Upper lobe of left lung (tissue), 6 donors: ENCODE measurements at regions not wholly inside any gene's neighbourhood (a gene's known extent, or its start where the extent isn't known, plus 50 kb on each side); places are given as distances from the start of the nearest gene placed in this dataset.

Experiments
- ATAC-seq, 2 donors: fragments of 200-7000 bp; cut with Tn5 transposase; one replicate each; pipeline ENCODE4 v1.9.1; 2022; ENCODE audit warnings: mild to moderate bottlenecking in 2 of 2, moderate library complexity in 2 of 2; ENCODE audit not compliant: low FRiP score in 2 of 2
- DNase-seq, 2 donors: peaks; one replicate each; pipeline ENCODE4 v3.0.0-alpha.2; 2019 to 2020
- H3K27ac ChIP-seq, 4 donors: fragments of 200-600 bp; sonication (generic); one replicate each; pipeline ENCODE4 v1.5.1; 2016 to 2019
- H3K27me3 ChIP-seq, 4 donors: fragments of 200-600 bp; sonication (generic); one replicate each; pipeline ENCODE4 v1.5.1; 2017 to 2019
- H3K36me3 ChIP-seq, 4 donors: fragments of 200-600 bp; sonication (generic); one replicate each; pipeline ENCODE4 v1.5.1; 2016 to 2019
- H3K4me1 ChIP-seq, 4 donors: fragments of 200-600 bp; sonication (generic); one replicate each; pipeline ENCODE4 v1.5.1; 2018 to 2019
- H3K4me3 ChIP-seq, 4 donors: fragments of 200-600 bp; sonication (generic); one replicate each; pipeline ENCODE4 v1.5.1; 2017 to 2019; ENCODE audit warnings: mild to moderate bottlenecking in 2 of 4, moderate library complexity in 1 of 4
- H3K9me3 ChIP-seq, 4 donors: fragments of 200-600 bp; sonication (generic); one replicate each; pipeline ENCODE4 v1.5.1; 2018 to 2019
- EP300 ChIP-seq, 4 donors: sonication (generic); formaldehyde crosslinking; IDR thresholded peaks; one replicate each; pipeline ENCODE4 v1.5.1; 2017; ENCODE audit warnings: antibody characterized with exemption in 4 of 4, control low read depth in 2 of 4
- POLR2A ChIP-seq, 4 donors: fragments of 450-650 bp; IDR thresholded peaks; one replicate each; pipeline ENCODE4 v1.5.1; 2016 to 2017; ENCODE audit warnings: antibody characterized with exemption in 4 of 4, mild to moderate bottlenecking in 2 of 4
- POLR2AphosphoS5 ChIP-seq, 2 donors: sonication (generic); formaldehyde crosslinking; IDR thresholded peaks; one replicate each; pipeline ENCODE4 v1.5.1; 2017; ENCODE audit warnings: antibody characterized with exemption in 2 of 2
- WGBS, 2 donors: methylation state at CpG; one replicate each; pipeline ENCODE4 v1.1.5; 2017 to 2018; 5-methylcytosine and 5-hydroxymethylcytosine counted together
- TF ChIP-seq, protein P1 (sequence below), 6 experiments: fragments of 450-650 bp in 4 of 6; fragments of 200-600 bp in 2 of 6; sonication (generic) in 2 of 6; IDR thresholded peaks; one replicate each; pipeline ENCODE4 v1.5.1; 2016 to 2019; ENCODE audit warnings: antibody characterized with exemption in 6 of 6
- donor health status: DM: no; HTN: no; CAD: no; lungs with moderate emphysema.
- donor health status: DM: no; HTN: yes; CAD: no; lungs with severe emphysema.

DNA sequence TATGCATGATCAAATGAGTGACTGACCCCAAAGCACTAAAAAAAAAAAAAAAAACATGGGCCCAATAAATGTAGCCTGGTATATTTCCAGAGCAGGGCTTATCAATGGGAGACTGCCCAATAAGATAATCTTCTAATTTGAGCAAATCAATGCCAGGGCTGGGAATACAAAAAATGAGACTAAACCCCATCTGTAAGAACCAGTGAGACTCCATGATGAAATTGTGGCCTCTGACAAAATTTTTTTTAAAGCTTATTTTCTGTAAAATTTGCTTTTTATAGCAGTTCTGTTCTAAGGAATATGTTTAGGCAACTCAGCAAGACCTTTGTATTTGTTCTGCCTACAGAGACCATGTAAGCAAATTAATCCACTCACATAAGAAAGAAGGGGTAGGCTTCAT is 186.8 kb upstream of the CCDC150 start:
- no peaks in the 10 kb centered on the region for H3K36me3 ChIP-seq
- TF ChIP-seq POLR2A (IDR thresholded peaks at IDR 0.05) (no peak), EP300 (IDR thresholded peaks at IDR 0.05) (no peak), POLR2AphosphoS5 (IDR thresholded peaks at IDR 0.05) (no peak)
- TF ChIP-seq, protein P1, sequence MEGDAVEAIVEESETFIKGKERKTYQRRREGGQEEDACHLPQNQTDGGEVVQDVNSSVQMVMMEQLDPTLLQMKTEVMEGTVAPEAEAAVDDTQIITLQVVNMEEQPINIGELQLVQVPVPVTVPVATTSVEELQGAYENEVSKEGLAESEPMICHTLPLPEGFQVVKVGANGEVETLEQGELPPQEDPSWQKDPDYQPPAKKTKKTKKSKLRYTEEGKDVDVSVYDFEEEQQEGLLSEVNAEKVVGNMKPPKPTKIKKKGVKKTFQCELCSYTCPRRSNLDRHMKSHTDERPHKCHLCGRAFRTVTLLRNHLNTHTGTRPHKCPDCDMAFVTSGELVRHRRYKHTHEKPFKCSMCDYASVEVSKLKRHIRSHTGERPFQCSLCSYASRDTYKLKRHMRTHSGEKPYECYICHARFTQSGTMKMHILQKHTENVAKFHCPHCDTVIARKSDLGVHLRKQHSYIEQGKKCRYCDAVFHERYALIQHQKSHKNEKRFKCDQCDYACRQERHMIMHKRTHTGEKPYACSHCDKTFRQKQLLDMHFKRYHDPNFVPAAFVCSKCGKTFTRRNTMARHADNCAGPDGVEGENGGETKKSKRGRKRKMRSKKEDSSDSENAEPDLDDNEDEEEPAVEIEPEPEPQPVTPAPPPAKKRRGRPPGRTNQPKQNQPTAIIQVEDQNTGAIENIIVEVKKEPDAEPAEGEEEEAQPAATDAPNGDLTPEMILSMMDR (IDR thresholded peaks at IDR 0.05): no peak
- no peak overlapping the region for H3K4me3 ChIP-seq
- no peak for DNase-seq
- H3K9me3 ChIP-seq: no peaks in the 10 kb centered on the region
- H3K27ac ChIP-seq: no peak overlapping the region
- ATAC-seq: no peak
- no peaks in the 10 kb centered on the region for H3K4me1 ChIP-seq
- no peaks in the 10 kb centered on the region for H3K27me3 ChIP-seq

DNA sequence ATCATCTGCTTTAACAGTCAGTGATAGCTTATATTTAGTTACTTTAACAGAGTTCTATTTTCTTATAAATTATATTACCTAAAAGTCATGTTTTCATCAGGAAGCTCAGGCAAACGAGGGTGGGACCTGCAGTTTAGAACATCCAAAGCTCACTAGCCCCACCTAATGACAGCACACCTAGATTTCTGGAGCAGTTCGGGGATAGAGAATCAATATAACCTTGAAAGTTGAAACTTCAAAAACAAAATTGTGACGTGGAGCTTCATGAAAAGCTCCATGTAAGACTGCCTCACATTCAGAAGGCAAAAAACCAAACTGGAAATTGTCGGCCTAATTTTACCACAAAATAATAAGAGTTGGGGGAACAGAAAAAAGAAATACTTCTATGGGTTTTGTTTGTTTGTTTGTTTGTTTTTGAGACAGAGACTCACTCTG is 185.9 kb upstream of the CCDC150 start:
- H3K27ac ChIP-seq: no peak overlapping the region
- H3K27me3 ChIP-seq: no peaks in the 10 kb centered on the region
- no peaks in the 10 kb centered on the region for H3K9me3 ChIP-seq
- H3K4me1 ChIP-seq: no peaks in the 10 kb centered on the region
- WGBS, 2 donors: 10 to 16% methylated on average over 4 of the region's 4 CpGs
- H3K36me3 ChIP-seq: no peaks in the 10 kb centered on the region
- peak in 1 of 2 donors; percentile 45 for ATAC-seq
- no peak for TF ChIP-seq EP300 (IDR thresholded peaks at IDR 0.05)
- TF ChIP-seq, protein P1 (IDR thresholded peaks at IDR 0.05): peak in 5 of 6 experiments; percentile 22 to 47 (median 32)
- peak in 1 of 2 donors; percentile 22 for DNase-seq
- H3K4me3 ChIP-seq: no peak overlapping the region

DNA sequence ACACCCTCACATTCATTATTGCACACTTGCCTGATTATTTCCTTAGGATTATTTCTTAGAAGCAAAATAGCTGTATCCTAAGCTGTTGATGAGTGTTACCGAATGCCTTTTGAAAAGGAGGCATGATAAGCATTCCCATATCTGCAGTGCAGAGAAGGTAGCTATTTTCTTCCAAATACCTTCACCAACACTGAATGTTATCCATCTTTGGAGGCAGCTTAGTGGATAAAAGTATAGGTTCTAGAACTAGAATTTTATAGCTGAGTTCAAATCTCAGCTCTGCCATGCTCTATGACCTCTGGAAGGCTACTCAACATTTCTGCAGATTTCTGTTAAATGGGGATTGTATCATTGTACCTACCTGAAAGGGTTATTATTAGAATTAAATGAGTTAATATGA is 185.0 kb upstream of the CCDC150 start:
- WGBS, 2 donors: 97 to 100% methylated on average over 1 of the region's 1 CpG
- no peak for ATAC-seq
- H3K9me3 ChIP-seq: no peaks in the 10 kb centered on the region

DNA sequence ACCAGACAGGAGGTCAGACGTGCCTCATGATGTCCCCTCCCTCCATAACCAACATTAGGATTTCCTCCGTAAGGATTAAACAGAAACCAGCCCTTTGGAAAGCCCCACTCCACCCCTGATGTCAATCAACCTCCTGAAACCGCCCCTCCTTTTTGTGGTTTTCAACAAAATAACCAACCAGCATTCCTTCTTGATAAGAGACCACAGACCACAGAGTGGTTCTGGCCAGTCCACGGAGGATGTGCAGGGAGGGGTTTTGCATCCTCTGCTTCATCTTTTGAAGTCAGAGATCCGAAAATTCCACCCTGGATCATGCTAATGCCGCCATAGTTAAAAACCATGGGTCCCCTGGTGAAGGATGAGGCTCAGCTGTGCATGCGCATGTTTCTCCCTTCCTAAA is 180.0 kb upstream of the CCDC150 start:
- Histone ChIP-seq H3K4me1 (no peaks in the 10 kb centered on the region), H3K9me3 (no peaks in the 10 kb centered on the region), H3K4me3 (no peak overlapping the region), H3K36me3 (no peaks in the 10 kb centered on the region), H3K27me3 (no peaks in the 10 kb centered on the region), H3K27ac (no peak overlapping the region)
- DNase-seq (no peak), ATAC-seq (no peak)
- TF ChIP-seq POLR2A (IDR thresholded peaks at IDR 0.05) (no peak), POLR2AphosphoS5 (IDR thresholded peaks at IDR 0.05) (no peak), EP300 (IDR thresholded peaks at IDR 0.05) (no peak)
- TF ChIP-seq, protein P1 (IDR thresholded peaks at IDR 0.05): no peak
- WGBS, 2 donors: 40 to 42% methylated on average over 7 of the region's 7 CpGs

More for the DNA sequence above, 185.0 kb upstream of the CCDC150 start:
- Histone ChIP-seq H3K27ac (no peak overlapping the region), H3K36me3 (no peaks in the 10 kb centered on the region), H3K4me1 (no peaks in the 10 kb centered on the region), H3K27me3 (no peaks in the 10 kb centered on the region), H3K4me3 (no peak overlapping the region)
- no peak for DNase-seq
- TF ChIP-seq, protein P1 (IDR thresholded peaks at IDR 0.05): no peak
- TF ChIP-seq POLR2A (IDR thresholded peaks at IDR 0.05) (no peak), EP300 (IDR thresholded peaks at IDR 0.05) (no peak), POLR2AphosphoS5 (IDR thresholded peaks at IDR 0.05) (no peak)

DNA sequence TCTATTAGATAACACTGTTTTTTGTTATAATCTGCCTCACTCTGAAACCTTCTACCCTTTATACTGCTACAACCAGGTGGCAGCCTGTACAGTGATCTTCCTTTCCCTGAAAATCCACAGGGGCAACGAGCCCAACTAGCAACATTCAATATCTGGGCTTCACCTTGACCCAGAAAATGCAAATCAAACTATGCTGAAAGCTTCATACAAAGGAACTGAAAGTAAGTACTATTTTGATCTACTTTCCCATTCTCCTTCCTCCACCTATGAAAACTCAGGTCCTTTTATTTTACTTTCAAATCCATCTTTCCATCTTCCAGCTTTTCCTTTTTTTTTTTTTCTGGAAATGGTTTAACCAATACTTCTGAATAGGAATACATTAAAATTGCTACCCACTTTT is 175.8 kb upstream of the CCDC150 start:
- no peak overlapping the region for H3K4me3 ChIP-seq
- ATAC-seq (no peak), DNase-seq (no peak)
- H3K4me1 ChIP-seq: no peaks in the 10 kb centered on the region
- TF ChIP-seq EP300 (IDR thresholded peaks at IDR 0.05) (no peak), POLR2AphosphoS5 (IDR thresholded peaks at IDR 0.05) (no peak), POLR2A (IDR thresholded peaks at IDR 0.05) (no peak)
- TF ChIP-seq, protein P1 (IDR thresholded peaks at IDR 0.05): no peak
- H3K9me3 ChIP-seq: no peaks in the 10 kb centered on the region
- no peak overlapping the region for H3K27ac ChIP-seq
- 66 to 69% methylated on average over 1 of the region's 1 CpG for WGBS, 2 donors
- H3K36me3 ChIP-seq: no peaks in the 10 kb centered on the region
- no peaks in the 10 kb centered on the region for H3K27me3 ChIP-seq
